GM19324 (cell line): ENCODE measurements at regions not wholly inside any gene's neighbourhood (a gene's known extent, or its start where the extent isn't known, plus 50 kb on each side); places are given as distances from the start of the nearest gene placed in this dataset.

Experiments used
- ATAC-seq: cut with Tn5 transposase; IDR thresholded peaks from one replicate; pipeline ENCODE4 v1.9.1; 2021; ENCODE audit warnings: mild to moderate bottlenecking, moderate library complexity; ENCODE audit not compliant: unreplicated experiment, low FRiP score

DNA sequence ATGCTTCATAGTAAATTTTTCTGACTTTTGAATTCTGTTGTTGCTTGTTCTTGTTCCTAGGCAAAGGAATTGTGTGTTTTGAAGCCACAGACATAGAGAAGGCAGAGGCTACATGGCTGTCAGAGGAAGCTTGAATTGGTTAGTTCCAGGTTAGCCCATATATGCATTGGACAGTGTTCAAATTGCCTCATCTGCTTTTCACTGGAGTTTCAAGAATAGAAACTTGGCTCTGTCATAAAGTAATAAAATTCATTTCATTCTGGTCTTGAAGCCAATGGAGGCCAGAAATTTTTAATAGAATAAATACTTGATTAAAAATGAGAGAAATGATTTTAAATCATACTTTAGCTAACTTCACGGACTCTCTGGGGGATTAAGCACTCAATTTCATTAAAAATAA is 178.0 kb downstream of the YIPF5 start:
- ATAC-seq, result no peak

DNA sequence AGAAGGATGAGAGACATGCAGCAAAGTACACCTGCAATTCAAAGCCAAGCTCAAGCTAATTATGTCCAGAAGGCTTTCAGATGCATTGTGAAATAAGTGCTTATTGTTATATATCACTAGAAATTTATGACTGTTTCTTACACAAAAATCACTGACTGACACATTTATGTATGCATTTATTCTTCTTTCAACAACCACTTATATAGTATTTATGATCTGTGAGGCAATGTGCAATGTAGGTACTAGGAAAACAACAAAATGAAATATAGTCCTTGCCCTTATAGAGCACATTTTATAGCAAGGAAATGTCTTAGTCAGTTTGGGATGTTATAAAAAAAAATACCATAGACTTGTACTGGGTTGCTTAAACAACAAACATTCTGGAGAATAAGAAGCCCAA is 167.6 kb downstream of the YIPF5 start:
- ATAC-seq, result no peak

DNA sequence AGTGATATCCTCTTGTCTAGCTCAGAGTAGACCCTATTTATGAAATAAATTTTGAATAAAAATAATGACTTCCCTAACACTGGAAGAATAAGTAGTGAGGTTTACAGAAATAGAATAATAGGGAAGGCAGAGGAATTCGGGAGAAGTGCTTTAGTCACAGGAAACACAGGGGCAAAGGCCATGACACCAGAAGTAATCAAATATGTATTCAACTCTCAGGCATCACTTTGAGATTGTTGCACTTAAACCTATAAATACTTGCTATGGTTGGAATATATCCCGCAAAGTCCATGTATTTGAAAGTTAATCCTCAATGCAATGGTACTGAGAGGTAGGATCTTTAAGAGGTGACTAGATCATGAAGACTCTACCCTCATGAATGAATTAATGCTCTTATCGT is 166.8 kb downstream of the YIPF5 start:
- no peak for ATAC-seq

DNA sequence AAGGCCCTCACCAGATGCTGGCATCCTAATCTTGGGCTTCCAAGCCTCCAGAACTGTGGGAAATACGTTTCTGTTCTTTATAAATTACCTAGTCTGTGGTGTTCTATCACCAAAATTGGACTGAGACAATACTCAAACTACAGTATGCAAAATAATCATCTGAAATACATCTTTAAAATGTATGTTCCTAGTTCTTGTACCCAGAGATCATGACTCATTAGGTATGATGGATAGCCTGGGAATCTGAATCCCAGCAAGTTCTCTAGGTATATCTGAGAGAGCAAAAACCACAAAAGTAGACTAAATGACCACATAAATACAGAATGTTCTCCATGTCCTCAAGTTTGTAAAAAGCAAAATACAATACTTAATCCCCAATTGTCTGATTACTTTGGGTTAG is 166.3 kb downstream of the YIPF5 start:
- ATAC-seq, result no peak

DNA sequence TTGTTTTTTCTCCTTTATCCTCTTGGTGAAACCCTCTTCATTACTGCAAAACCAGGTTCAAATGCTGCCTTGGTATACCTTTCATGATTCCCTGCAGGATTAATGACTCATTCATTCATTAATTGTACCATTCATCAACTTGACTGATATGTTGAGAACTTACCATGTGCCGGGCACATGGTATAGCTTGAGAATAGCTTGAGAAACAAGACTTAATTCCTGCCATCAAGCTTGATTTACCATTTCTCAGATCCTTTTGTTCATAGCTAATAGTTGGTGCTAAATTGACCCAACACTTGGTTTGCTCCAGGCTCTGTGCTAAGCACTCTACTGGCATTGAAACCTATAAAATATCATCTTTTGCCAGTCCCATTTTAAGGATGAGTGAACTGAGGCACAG is 165.7 kb downstream of the YIPF5 start:
- ATAC-seq, result no peak

DNA sequence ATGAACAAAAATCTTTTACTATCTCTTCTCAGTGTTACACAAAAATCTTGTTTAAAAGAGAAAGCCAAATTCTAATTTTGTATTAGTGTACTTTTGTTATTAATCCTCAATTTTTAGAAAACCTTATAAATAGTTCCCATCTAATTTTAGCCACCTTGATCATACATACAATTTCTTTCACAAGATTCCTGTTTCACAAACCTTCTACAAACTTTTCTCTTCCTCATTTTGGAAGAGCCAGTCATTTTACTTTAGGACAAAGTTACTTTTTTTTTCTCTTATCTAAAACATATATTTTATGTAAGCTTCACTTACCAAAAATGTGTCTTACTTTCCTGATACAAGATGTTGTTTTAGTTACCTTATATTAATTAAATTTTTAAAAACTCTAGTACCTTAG is 161.3 kb downstream of the YIPF5 start:
- no peak for ATAC-seq

DNA sequence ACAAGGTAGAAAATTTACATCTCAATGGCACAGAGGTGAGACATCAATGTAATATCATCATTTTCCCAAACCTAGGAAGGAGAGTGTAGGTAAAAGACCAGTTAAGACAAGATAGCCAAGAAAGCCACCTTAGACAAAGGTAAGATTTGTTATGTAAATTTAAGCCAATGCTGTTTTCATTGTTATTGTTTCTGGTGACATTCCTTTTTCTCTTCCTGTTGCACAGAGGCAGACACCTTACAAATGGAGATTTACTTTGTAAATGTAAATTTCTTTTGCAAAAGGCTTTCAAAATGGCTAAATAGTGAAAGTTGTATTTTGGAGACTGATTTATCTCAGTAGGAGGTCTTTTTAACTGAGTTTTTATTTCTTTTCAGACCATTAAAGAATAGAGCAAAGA is 159.1 kb downstream of the YIPF5 start:
- no peak for ATAC-seq

DNA sequence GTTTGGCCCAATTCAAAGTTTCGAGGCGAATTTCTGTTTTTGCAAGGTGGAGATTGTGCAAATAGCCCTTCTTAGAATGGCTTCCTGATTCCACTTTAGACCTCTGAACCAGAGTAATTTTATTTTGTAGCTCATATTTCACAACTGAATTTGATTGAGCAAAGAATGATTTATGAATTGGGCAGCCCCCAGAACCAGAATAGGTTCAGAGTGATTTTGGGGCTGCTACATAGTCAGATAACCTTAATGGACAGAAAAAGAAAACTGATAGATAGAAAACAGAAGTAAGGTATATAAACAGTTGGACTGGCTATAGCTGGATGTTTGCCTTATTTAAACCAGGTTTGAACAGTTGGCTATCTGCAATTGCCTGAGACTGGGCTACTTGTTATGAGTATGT is 156.6 kb downstream of the YIPF5 start:
- ATAC-seq, result no peak

DNA sequence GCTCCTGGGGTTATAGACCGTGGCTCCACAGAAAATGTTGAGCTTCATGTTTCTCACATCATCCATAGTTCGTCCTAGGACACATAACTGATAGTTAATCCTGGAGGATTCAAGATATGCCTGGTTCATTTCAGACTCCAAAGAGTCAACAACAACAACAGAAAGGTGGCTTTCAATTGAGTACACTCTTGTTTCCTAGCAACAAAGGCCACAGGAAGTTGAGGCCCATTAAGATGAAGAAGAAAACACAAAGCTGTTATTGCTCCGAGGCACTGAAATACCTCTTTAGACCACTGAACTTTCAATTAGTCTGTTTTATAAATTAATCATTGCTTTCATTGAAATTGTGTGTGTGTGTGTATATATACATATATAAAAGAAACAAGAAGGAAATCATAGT is 154.5 kb downstream of the YIPF5 start:
- ATAC-seq, result no peak

DNA sequence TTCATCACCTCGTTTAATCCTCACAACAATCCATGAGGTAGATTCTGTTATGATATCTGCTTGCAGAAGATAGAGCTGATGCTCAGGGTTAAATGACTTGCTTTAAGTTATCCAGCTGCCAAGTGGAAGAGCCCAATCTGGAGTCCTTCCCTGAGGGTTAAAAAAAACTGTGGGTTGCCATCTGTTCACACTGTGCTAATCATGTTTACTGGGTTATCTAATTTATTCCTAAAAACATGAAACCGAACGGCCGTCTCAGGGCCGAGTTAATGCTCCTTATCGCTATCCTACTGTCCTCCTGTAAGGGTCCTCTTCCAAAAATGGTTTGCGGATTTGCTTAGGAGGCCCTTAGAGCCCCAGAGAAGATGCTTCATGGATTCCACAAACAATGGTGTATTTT is 153.3 kb downstream of the YIPF5 start:
- ATAC-seq, result no peak

DNA sequence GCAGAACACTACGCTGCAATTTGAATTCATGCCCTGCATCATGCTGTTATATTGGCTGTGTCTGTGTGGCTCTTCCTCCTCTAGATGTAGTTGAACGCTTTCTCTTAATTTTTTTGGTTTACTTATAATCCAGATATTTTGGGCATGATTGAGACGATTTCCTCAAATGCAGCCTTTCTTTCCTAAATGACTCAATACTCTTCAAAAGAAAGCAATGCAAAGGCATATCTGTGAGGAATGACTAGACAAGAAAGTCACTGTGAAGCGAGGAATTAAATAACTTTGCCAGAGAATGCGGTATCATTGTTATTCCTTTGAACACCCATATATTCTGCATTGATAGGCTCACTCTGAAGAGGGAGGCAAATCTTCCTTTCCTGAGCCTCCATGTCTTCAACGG is 152.8 kb downstream of the YIPF5 start:
- ATAC-seq, result no peak

DNA sequence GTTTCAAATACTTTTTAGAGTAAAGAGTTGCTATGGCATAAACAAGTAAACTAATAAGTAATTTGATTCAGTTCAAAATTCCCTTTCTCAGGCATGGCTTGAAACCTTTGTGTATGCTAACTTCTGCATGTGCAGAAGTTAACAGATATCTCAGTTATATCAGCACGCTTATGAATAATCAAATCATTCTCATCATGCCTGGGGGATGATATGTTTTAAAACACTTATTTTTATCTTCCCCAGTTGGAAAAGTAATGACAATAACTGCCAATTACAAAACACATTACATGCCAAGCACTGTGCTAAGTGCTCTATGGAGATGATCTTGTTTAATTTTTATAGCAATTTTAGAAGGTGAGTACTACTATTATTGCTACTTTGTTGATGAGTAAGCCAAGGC is 146.4 kb downstream of the YIPF5 start:
- ATAC-seq, result no peak

DNA sequence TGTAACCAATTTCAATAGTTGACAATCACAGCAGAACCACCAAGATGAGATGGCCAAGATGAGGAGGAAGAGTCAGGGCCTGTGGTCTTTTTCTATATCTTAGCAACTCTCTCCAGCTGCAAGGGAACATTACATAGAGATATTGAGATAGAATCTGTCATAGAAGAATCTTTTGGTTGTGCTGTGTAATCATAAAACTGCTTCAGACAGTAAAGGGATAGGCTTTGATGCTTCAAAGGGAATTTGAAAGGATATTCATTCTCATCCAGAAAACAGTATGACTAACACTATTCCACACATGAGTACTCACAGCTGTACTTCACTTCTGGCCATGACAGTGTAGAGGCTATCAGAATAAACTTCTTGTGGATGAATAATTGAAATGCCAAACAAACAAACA is 145.9 kb downstream of the YIPF5 start:
- ATAC-seq, result no peak

DNA sequence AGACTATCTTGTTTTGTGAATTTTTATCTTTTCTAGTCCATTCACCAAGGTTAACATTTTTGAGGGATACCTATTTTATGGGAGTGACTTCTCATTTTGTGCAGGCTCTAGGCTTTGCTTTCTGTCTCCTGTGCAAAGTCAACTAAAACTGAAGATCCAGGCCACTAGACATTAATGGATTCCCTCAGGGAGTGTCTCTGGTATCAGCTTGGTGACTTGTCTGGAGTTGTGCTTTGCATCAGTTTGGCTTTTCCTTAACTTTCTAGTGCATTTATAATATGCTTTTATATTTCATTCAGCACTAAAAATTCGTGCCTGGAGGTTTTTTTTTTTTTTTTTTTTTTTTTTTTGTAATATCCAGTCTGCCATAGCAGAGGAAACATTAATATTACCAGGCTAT is 144.2 kb downstream of the YIPF5 start:
- no peak for ATAC-seq

DNA sequence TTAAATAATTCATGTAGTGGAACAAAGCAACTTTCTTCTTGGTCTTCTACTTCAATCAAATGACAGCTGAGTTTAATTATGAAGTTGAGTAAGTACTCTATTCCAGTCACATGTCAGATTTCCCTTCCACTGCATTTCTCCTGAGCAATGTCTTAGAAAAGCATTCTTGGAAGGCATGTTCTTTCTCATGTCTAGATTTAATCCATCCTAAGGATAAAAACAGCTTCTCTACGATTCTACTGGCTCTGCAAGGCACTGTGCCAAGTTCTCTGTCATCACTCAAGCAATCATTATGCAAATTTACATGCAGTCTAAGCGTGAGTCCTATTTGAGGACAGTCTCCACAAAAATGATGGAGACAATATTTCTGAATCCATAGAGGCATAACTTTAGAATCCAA is 142.4 kb downstream of the YIPF5 start:
- no peak for ATAC-seq

DNA sequence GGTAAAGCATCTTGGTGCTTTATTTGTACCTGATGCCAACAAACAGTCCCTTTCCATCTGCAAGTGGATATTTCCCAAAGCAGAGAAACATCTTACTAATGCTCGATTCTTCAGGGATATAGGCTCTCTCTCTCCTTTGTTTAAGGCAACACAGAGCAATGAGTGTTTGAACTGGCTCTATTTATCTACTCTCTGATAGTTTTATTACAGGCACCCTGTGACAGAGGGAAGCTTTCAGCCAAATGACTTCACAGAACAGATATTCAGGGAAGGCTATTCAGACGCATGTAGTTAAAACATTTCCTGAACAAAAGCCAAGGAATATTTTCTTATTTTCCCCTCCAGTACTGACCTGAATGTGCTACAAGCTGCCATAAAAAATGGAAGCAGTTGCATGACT is 141.8 kb downstream of the YIPF5 start:
- ATAC-seq, result no peak

DNA sequence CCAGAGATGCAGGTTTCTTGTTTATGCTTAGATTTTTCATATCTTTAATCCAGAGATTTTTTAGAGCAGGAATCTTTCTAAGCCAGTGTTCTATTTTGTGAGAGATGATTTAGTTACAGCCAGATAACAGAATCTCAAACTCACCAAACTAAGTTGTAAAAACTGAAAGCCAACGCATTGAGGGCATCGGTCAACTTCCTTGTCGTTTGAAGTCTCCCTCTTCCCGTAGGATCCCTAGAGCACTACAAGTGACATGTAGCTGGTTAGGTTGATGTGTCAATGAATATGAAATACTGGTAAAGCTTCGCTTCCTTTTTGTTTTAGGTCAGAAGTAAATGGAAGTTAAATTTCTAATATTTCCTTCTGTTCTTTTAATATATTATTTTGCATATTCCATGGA is 139.6 kb downstream of the YIPF5 start:
- no peak for ATAC-seq

DNA sequence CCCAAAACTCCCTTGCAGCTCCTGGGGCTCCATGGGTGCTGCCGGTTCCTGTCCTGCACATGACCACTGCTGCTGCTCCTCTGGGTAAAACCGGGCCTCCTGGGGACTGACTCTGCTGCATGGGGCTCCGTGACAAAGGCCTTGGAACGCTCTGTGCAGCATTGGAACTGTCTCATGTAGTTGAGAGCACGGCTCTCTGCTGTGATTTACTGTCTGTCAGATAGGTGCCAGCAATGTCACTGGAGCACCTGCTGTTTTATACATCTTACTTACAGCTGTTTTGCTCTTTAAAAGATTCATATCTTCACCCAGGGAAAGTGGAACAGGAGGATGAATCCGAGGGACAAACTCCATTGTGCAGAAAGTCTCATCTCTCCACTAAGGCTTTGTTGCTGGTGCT is 138.1 kb downstream of the YIPF5 start:
- ATAC-seq, result no peak

DNA sequence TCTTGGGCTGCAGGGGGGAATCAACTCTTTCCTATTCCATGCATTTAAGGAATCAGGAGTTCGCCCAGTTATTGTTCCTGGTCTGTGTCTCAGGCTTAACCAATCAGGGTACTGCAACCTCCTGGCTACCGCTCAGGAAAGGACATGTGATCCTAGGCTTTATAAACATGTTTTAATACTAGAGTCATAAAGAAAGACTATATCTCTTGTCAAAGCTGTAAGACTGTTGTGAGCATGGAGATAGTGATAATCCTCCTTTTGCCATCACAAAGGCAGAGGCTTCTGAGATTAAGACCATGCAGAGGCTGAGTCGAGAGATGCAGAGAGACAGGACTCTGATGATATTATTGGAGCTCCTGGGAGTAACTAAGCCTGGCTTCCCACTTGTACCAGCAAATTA is 137.0 kb downstream of the YIPF5 start:
- no peak for ATAC-seq

DNA sequence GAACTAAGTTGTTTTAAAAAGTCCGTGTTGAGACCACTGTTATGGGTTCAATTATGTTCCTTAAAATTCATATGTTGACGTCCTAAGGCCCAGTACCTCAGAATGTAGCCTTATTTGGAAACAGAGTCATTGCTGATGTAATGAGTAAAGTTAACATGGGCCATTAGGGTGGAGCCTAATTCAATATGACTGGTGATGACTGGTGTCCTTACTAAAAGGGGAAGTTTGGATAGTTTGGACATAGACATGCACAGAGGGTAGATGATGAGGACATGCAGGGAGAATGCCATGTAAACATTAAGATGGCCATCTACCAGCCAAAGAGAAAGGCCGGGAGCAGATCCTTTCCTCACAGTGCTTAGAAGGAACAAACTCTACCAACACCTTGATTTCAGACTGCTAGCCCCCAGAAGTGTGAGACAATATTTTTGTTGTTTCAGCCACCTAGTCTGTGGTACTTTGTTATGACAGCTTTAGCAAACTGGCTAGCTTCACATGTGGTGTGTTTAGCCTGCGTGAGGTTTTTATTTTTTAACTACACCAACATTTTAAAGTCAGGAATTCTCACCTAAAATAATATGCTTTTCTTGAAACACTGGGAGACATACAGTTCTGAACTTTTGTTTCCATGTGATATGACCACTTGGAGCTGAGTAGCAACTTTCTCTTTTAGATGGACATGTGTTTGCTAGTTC is 135.3 kb downstream of the YIPF5 start:
- no peak for ATAC-seq

DNA sequence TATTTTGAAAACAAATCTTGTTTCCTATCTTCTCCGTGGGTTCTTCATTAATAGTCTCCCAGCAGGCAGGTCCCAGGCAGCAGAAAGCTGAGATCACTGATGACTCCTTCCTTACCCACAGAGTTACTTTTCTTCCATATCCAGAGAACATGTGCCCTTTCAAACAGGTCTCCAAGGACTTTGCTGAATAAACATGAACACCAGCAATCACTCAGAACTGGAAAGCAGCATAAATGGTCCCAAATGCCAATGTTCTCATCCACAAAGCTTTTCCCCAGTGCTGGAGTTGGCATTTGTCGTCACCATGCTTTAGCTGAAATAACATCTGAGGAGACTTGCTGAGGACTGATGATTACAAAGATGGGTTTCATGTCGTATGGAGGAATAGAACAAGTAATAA is 134.0 kb downstream of the YIPF5 start:
- no peak for ATAC-seq

DNA sequence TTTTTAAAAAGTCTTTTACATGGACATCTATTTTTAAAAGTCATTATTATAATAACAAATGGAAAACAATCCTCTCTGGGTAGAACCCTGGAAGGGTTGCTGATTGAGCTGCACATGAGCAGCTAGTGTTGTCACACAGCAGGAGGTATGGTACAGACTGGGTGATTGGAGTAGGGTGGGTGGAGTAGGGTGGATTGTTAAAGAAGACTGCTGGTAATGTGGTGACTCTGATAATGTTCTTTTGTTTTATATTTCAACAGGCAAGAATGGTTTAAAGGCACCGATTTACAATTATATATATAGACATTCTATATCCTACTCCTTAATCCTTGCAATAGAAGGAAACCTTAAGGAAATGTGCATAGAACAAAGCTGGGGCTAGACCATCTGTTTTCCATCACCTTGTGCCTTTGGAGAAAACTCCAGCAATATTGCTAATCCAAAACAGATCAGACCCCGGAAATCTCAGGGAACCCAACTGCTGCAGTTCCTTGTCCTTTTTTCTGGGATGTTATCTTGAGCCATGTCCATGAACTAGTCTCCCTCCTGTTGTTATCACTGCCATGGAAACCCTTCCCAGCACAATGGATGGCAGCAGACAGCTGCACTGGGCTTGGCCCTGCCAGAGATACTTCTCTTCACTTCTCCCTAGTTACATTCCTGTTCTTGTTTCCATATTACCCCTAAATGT is 129.7 kb downstream of the YIPF5 start:
- no peak for ATAC-seq

DNA sequence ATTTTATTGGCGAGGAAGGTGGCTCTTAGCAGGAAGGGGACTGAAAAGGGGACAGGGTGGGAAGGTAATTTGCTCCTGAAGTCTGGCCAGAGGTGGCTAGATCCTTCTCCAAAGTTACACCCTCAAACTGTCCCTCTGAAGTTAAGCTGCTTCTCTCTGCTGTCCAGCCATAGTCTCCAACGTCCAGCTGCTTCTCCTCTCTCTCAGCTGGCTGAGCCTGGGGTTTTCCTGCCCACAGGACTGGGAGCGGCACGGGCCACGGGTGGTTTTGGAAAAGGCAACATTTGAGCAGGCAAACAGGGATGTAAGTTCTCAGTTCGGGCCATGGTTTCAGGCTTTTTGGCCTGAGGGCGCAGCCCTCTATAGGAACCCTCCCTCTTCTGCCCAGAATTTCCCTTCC is 128.3 kb downstream of the YIPF5 start:
- no peak for ATAC-seq
